ENCODE measurements at regions not wholly inside any gene's neighbourhood (a gene's known extent, or its start where the extent isn't known, plus 50 kb on each side); places are given as distances from the start of the nearest gene placed in this dataset.

- TF ChIP-seq CTCF (conservative IDR thresholded peaks at IDR 0.05), result no peak
- no peak for TF ChIP-seq EZH2 (IDR thresholded peaks at IDR 0.05; ENCODE audit: low read depth)
Observed at GRCh38 chr5:145499483-145499882, 335.7 kb downstream of the PRELID2 start.
